DMS53 treated with DMSO at 0.1 percent for 48 hours (cell line): ENCODE measurements at regions not wholly inside any gene's neighbourhood (a gene's known extent, or its start where the extent isn't known, plus 50 kb on each side); places are given as distances from the start of the nearest gene placed in this dataset.
"Not testable (repeated sequence)": the region's sequence is repeated elsewhere in the genome, so short reads cannot be mapped to it uniquely, and the experiment has no call there.

ENCODE experiments used
- DNase-seq: peaks from one replicate; lab custom pipeline; 2025; ENCODE audit not compliant: unreplicated experiment; lab: John Stamatoyannopoulos, UW

- no peak for DNase-seq
Measured at GRCh38 chr2:228359473-228359872, 178.0 kb upstream of the SPHKAP start.

DNA sequence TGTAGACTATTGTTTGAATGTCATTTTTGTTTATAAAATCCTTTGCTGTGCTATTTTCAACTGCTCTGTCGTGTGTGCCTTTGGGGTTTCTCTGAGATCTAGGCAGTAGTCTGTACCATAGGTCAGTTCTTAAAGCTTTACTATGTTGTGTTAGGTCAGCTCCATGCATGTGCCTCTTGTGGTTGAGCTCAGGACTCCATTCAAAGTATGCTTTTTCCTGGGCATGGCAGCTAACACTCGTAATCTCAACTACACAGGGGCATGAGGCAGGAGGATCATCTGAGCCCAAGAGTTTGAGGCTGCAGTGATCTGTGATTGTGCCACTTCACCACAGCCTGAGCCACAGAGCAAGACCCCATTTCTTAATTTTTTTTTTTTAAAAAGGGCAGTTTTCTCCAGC is 174.4 kb upstream of the SPHKAP start:
- DNase-seq = no peak

- DNase-seq = not testable (repeated sequence)
Measured at GRCh38 chr2:228352980-228353379, 171.5 kb upstream of the SPHKAP start.

DNA sequence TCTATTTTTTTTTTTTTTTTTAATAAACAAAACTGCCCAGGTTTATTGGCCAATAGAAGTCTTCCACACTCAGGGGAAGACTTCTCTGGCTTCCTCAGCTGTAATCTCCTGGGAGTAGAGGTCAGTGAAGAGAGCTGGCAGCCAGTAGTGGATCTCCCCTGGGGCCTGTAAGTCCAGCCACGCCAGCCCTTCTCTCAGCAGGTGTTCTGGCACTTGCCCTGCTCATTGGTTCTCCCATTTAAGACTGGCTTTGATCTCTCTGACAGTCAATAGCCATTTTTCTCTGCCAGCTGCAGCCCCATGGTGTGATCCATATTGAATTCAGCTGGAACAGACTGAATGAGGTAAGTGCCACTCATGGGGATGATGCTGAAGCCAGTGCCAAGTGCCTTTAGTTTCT is 170.6 kb upstream of the SPHKAP start:
- no peak for DNase-seq

DNA sequence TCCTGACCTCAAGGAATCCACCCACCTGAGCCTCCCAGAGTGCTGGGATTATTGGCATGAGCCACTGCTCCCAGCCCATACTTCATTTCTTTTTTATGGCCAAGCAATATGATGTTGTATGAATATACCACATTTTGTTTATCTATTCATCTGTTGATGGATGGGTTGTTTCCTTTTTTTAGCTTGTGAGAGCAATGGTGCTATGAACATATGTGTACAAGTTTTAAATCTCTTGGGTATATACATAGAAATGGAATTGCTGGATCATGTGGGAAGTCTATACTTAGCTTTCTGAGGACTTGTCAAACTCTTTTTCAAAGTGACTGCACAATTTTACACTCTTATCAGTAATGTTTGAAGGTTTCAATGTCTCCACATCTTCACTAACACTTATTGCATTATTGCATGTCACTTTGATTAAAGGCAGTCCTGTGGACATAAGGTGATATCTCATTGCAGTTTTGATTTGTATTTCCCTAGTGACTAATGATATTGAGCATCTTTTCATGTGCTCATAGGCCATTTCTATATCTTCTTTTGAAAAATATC is 167.1 kb upstream of the SPHKAP start:
- DNase-seq = no peak

DNA sequence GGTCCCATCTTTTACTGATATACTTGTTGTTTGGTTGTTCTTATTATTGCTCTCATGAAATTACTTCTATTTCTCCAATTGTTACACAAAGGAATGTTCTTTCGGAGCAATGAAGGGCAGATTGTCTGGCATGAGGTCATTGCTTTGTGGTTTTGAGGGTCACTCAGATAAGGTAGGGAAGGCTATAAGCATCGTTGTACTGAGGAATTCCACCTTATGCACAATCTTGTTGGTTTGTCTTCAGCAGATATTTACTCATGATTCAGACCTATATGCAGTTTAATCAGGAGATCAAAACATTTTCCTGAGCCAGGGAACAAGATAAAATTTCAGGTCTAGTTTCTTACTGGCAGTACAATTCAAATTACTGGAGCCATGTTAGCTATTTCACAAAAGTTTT is 163.0 kb upstream of the SPHKAP start:
- no peak for DNase-seq

DNA sequence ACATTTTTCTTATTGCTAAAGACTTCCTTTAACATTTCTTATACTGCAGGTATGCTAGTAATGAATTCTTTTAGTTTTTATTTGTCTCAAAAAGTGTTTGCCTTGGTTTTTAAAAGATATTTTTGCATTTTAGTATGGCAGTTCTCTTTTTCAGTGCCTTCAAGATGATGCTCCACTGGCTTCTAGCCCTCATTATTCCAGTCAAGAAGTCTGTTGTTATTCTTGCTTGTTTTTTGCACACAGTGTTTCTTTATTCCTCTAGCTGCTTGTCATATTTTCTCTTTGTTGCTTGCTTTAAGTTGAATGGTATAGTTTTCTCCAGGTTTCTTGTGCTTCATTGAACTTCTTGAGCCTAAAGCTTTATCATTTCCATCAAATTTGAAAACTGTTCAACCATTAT is 158.0 kb upstream of the SPHKAP start:
- no peak for DNase-seq

DNA sequence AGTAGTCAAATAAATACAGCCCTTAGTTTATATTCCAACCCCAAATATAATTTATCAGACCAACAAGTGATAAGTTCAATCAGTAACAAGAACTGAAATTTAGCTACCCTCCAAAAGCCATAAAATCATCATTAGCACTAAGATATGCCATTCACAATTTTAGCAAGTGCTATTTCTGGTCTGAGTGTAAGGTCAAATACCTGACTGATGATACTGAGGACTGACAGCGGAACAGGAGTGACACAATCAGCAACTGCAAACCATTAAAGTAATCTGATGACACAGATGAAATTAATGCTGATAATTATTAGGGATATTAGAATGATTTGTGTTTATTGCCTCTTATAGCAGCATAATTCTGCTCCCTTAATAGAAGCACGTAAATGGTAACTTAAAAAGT is 152.7 kb upstream of the SPHKAP start:
- DNase-seq = no peak

DNA sequence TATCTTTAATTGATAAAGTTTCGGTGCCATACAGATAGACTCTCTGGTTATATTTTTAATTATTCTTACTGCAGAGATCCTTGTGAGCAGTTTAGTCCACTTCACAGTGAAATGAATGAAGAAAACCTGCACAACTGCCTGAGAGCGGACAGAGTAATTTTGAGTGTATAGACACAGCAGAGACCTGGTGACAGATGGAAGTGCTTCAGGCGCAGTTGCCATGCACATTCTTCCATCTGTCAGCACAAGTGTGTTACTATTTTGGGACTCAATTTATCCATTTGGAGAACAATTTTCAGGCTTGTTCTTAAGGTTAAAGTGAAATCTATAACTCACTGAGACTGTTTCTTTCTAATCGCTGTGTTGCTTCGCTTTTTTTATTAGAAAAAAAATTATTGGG is 147.8 kb upstream of the SPHKAP start:
- no peak for DNase-seq

DNA sequence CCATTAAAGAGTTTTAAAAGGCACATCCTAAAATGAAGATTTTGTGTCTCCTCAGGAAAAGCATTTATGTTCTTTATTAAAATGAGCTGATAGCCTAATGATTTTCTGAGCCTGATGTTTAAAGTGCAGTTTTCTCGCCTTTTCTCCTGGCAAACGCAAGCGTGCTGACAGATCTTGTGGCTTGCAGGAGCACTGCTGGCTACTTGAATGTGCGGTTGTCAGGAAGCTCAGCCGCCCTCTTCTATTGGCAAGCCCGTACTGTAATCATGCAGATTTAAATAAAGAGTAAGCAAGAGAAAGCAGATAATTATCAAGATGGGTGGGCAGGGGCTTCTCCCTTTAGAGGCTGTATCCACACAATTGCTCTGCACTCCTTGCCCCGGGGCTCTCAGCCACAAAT is 139.5 kb upstream of the SPHKAP start:
- no peak for DNase-seq

DNA sequence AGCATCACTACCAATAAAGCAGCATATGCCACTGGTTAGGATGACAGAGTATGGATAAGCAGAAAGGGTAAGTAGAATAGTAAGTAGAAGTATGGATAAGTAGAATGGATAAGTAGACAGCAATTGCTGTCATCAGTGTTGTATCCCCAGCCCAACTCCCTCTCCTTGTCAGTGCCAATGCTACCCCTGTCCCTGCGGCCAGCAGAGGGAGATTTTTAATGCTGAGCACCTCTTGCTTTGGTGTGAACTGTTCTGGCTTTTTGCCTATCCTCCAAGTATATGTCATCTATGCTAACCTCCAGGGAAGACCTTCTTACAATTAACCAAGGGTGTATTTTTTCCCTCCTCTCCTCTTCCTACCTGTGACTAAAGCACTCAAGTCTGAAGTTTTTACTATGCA is 136.7 kb upstream of the SPHKAP start:
- peak; percentile 9 for DNase-seq

DNA sequence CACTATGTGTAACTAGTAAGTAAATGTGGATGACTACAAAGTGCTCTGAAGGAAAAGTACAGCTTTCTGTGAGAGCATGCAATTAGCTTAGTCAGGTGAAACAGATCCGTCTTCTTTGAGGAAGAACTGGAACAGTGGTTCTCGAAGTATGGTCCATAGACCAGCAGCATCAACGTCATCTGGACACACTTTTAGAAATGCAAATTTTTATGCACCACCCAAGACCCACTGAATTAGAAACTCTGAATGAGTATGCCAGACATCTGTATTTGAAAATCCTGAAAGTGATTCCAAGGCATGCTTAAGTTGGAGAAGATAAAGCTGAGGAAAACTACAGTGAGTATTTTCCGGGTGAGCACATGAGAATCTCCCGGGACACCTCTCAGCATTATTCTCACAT is 130.7 kb upstream of the SPHKAP start:
- DNase-seq = no peak

GRCh38 chr2:228303960-228304359 is 122.5 kb upstream of the SPHKAP start:
- DNase-seq = no peak

DNA sequence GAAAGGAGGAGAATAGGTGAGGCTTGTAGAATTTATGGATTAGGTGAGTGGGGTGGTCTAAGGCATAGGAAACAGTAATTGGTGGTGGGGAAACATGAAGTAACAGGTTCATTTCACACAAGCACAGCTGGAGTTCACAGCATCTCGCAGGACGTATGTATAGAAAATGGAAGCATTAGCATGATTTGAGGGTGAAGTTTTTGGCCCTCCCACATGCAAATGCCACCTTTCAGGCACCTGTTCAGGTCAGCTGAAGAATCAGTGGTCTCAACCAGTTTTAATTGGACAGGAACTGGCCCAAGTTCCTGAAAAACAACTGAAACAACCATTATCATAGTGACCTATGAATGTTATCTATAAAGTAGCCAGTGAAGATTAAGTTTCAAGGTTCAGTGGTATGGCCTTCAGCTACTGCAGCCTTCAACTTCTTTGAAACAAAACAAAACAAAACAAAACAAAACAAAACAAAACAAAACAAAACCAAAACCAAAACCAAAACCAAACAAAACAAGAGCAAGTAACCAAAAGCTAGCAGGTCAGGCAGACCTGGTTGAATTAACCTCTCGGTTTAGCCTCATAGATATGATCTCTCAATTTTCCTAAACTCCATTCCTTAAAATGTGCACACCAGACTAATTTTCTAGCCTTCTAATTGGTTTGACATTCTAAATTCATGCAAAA is 102.1 kb upstream of the SPHKAP start:
- DNase-seq = no peak

DNA sequence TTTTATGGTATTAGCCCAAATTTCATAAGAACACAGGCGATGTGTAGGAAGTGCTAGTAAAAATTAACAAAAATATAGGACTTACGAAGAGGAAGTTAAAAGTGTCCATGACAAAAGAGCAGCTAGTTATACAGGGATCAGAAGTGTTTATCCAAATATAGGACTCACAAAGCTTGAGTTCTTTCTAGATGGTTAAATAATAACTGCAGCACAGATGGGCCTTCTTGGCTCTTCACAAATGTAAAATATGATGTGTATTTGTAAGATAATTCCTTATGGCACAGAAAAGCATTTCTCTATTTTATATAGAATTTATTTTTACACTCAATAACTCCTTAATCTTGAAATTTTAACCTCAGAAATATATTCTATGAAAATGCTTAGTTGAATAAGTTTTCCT is 100.9 kb upstream of the SPHKAP start:
- DNase-seq = no peak

- DNase-seq = no peak
Measured at GRCh38 chr2:228273159-228273558, 91.7 kb upstream of the SPHKAP start.

DNA sequence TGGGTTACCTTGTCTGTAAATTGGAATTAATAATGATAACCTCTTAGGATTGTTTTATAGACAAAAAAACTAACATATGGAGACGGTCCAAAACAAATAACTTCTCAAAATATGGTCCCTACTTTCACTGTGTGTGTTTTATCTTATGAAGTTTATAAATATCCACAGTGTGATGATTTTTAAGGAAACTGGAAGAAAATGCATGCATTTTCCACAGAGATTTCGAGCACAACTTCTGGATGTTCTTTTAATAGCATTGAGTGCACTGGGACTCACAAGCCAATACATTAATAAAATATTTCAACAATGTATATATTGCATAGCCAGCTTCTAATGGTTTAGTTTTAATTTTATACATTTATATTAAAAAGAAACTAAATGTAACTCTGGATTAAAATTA is 87.9 kb upstream of the SPHKAP start:
- no peak for DNase-seq

DNA sequence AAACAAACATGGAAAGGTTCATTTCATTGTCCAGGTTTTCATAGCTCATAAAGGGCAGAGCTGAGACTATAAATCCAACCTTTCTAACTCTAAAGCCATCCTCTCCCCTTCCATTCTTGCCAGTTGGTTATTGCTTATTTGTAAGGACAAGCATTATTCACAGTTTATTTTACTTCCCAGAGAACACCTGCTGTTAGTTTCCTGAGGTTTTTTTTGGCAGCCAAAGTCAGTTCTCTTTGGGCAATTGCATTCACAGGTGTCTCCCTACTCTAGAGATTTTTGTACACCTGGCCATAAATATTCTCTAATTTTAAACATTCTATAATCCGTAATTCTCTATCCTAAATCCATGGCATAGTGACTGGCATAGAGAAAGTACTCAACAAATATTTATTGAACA is 87.3 kb upstream of the SPHKAP start:
- no peak for DNase-seq

- DNase-seq = no peak
Measured at GRCh38 chr2:228268301-228268700, 86.8 kb upstream of the SPHKAP start.

DNA sequence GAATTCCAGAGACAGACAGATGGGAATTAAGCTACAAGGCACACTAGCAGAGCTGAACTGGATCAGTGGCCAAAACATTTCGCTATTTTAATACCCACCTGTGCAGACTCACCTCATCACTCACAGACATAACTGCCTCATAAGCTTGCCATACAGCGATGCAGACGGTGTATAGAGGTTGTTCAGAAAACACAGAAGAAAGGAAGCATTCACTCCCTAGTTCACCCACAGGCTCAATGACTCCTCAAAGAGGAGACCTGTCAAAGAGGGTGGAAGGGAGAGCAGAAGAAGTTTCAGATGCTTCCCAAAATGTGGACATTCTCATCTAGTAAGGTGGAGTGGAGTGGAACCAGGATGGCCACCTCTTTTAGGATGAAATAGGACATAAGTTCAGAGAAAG is 81.7 kb upstream of the SPHKAP start:
- DNase-seq = no peak

- DNase-seq = no peak
Measured at GRCh38 chr2:228261546-228261945, 80.1 kb upstream of the SPHKAP start.

- DNase-seq = no peak
Measured at GRCh38 chr2:228257379-228257778, 75.9 kb upstream of the SPHKAP start.

- no peak for DNase-seq
Measured at GRCh38 chr2:228253752-228254151, 72.3 kb upstream of the SPHKAP start.
